ENCODE measurements at regions not wholly inside any gene's neighbourhood (a gene's known extent, or its start where the extent isn't known, plus 50 kb on each side); places are given as distances from the start of the nearest gene placed in this dataset.

GRCh38 chr12:58346032-58346632 lies 404.8 kb downstream of the ATP23 start:
- peak; percentile 63 for TF ChIP-seq CTCF (IDR thresholded peaks at IDR 0.05; ENCODE audit: insufficient read depth, low read depth, low read length, missing control alignments)
- H3K4me3 ChIP-seq (ENCODE audit: low read depth, low read length), result no peak overlapping the region
- DNase-seq (ENCODE audit: low read depth), result peak; percentile 24

DNA sequence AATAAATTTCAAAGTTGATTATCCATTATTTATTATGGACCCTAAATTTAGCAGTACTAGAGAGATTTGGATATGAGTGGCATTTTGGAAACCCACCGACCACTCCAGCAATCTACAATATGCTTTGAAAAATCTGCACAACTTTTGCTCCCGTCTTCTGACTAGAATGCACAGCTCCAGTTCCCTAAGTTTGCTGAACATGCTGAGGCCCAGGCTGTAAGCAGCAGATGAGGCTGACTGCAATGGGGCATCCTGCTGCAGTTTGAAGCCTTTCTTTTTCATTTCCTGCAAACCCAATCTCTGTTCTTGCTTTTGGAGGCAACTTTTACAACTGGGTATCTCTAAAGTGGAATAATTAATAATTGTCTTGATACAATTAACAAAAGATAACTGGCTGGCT lies 405.8 kb downstream of the ATP23 start:
- no peak for TF ChIP-seq CTCF (IDR thresholded peaks at IDR 0.05; ENCODE audit: insufficient read depth, low read depth, low read length, missing control alignments)
- DNase-seq (ENCODE audit: low read depth), result no peak
- no peak overlapping the region for H3K4me3 ChIP-seq (ENCODE audit: low read depth, low read length)

GRCh38 chr12:58347691-58348090 lies 406.3 kb downstream of the ATP23 start:
- DNase-seq (ENCODE audit: low read depth), result no peak
- no peak for TF ChIP-seq CTCF (IDR thresholded peaks at IDR 0.05; ENCODE audit: insufficient read depth, low read depth, low read length, missing control alignments)

DNA sequence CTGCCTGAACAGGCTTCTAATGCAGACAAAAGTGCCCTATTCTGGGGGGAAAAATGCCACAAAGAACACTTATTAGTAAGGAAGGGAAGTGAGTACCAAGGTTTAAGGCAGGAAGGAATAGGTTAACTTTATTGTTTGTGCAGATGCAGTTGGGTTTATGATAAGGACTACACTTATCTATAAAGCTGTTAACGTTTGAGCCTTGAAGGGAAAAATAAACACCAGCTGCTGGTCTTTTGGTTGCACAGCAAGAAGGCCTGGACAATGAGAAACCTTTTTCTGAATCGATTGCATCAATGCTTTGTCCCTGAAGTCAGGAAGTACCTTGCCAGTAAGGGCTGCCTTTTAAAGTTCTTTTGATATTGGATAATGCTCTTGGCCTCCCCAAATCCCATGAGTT lies 407.8 kb downstream of the ATP23 start:
- no peak for TF ChIP-seq CTCF (IDR thresholded peaks at IDR 0.05; ENCODE audit: insufficient read depth, low read depth, low read length, missing control alignments)
- no peak for DNase-seq (ENCODE audit: low read depth)
- H3K4me3 ChIP-seq (ENCODE audit: low read depth, low read length), result no peak overlapping the region

More at GRCh38 chr12:58347691-58348090, 406.3 kb downstream of the ATP23 start:
- no peak overlapping the region for H3K4me3 ChIP-seq (ENCODE audit: low read depth, low read length)

- no peak overlapping the region for H3K4me3 ChIP-seq (ENCODE audit: low read depth, low read length)
- no peak for DNase-seq (ENCODE audit: low read depth)
- TF ChIP-seq CTCF (IDR thresholded peaks at IDR 0.05; ENCODE audit: insufficient read depth, low read depth, low read length, missing control alignments), result no peak
Measured at GRCh38 chr12:58356794-58357193, 415.4 kb downstream of the ATP23 start.

GRCh38 chr12:58357511-58357910 lies 416.1 kb downstream of the ATP23 start:
- DNase-seq (ENCODE audit: low read depth), result no peak
- TF ChIP-seq CTCF (IDR thresholded peaks at IDR 0.05; ENCODE audit: insufficient read depth, low read depth, low read length, missing control alignments), result no peak
- no peak overlapping the region for H3K4me3 ChIP-seq (ENCODE audit: low read depth, low read length)

DNA sequence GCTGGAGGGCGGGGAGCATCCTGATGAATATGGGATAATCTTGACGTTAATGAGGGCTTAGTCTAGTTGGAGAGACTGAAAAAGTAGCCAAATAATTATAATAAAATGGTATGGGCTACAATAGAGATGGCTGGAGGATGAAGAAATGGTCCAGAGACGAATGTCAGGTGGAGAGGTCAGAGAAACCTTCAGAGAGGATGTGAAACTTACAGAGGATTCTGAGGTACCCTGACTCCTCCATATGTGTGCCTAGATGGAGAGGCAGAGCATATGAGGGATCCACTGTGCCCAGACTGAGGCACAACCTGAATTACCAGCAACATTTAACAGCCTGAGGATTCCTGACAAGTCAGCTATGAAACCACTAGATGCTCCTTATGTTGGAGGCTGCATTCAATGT lies 417.0 kb downstream of the ATP23 start:
- TF ChIP-seq CTCF (IDR thresholded peaks at IDR 0.05; ENCODE audit: insufficient read depth, low read depth, low read length, missing control alignments), result no peak
- no peak for DNase-seq (ENCODE audit: low read depth)
- no peak overlapping the region for H3K4me3 ChIP-seq (ENCODE audit: low read depth, low read length)

Measured in GM12865 (cell line).